Neural progenitor cell (in vitro differentiated cells): ENCODE measurements at regions not wholly inside any gene's neighbourhood (a gene's known extent, or its start where the extent isn't known, plus 50 kb on each side); places are given as distances from the start of the nearest gene placed in this dataset.
A peak's percentile ranks its signal among the peaks of the same experiment; 100 is the strongest.

Experiments used
- DNase-seq: peaks from one replicate; pipeline ENCODE4 v3.0.0-alpha.2; 2016; ENCODE audit warnings: low spot score
- H2AFZ ChIP-seq: fragments of 200-600 bp; sonication (generic); replicated peaks from 2 replicates; pipeline ENCODE4 v1.6.1; 2016; ENCODE audit warnings: antibody characterized with exemption
- H3F3A ChIP-seq: fragments of 200-600 bp; sonication (generic); 2 replicates; pipeline ENCODE4 v1.6.1; 2016; ENCODE audit warnings: antibody characterized with exemption, low read depth
- H3K27ac ChIP-seq: fragments of 200-600 bp; sonication (generic); 2 replicates; pipeline ENCODE4 v1.5.1; 2016; ENCODE audit warnings: mild to moderate bottlenecking
- H3K27me3 ChIP-seq: fragments of 200-600 bp; sonication (generic); 2 replicates; pipeline ENCODE4 v1.6.1; 2016; ENCODE audit warnings: mild to moderate bottlenecking, moderate library complexity
- H3K36me3 ChIP-seq: fragments of 200-600 bp; sonication (generic); 2 replicates; pipeline ENCODE4 v1.5.1; 2016
- H3K4me1 ChIP-seq: fragments of 200-600 bp; sonication (generic); 2 replicates; pipeline ENCODE4 v1.6.1; 2016; ENCODE audit warnings: mixed run types
- H3K4me2 ChIP-seq: fragments of 200-600 bp; sonication (generic); 2 replicates; pipeline ENCODE4 v1.6.1; 2016
- H3K4me3 ChIP-seq: fragments of 200-600 bp; sonication (generic); 2 replicates; pipeline ENCODE4 v1.5.1; 2016
- H3K79me2 ChIP-seq: fragments of 200-600 bp; sonication (generic); 2 replicates; pipeline ENCODE4 v1.6.1; 2016; ENCODE audit warnings: low read depth
- H3K9ac ChIP-seq: fragments of 200-600 bp; sonication (generic); 2 replicates; pipeline ENCODE4 v1.6.1; 2016
- H3K9me3 ChIP-seq: fragments of 200-600 bp; sonication (generic); 2 replicates; pipeline ENCODE4 v1.5.1; 2016; ENCODE audit warnings: low read depth
- H4K20me1 ChIP-seq: fragments of 200-600 bp; sonication (generic); 2 replicates; pipeline ENCODE4 v1.6.1; 2016; ENCODE audit warnings: low read depth
- H3K27ac Mint-ChIP-seq: 3 replicates; pipeline ENCODE4 v1.8.0; 2021; ENCODE audit warnings: mixed read lengths
- H3K27me3 Mint-ChIP-seq: 2 replicates; pipeline ENCODE4 v1.8.0; 2022; ENCODE audit warnings: low read depth, mild to moderate bottlenecking, inconsistent platforms, moderate library complexity, mixed read lengths; ENCODE audit not compliant: insufficient read depth
- H3K36me3 Mint-ChIP-seq: 3 replicates; pipeline ENCODE4 v1.8.0; 2021; ENCODE audit warnings: mixed read lengths
- H3K4me1 Mint-ChIP-seq: 3 replicates; pipeline ENCODE4 v1.8.0; 2021; ENCODE audit warnings: mixed read lengths
- H3K4me3 Mint-ChIP-seq: 3 replicates; pipeline ENCODE4 v1.8.0; 2021; ENCODE audit warnings: mild to moderate bottlenecking, moderate library complexity, mixed read lengths
- H3K9me3 Mint-ChIP-seq: 3 replicates; pipeline ENCODE4 v1.8.0; 2020; ENCODE audit warnings: mixed read lengths
- EZH2 ChIP-seq: fragments of 200-600 bp; sonication (generic); IDR thresholded peaks from 2 replicates; pipeline ENCODE4 v1.6.1; 2017; ENCODE audit warnings: antibody characterized with exemption, mild to moderate bottlenecking, moderate library complexity
- EZH2phosphoT487 ChIP-seq: fragments of 200-600 bp; sonication (generic); IDR thresholded peaks from 2 replicates; pipeline ENCODE4 v1.6.1; 2017; ENCODE audit warnings: antibody characterized with exemption
- TF ChIP-seq, protein P1 (sequence below): fragments of 200-600 bp; sonication (generic); IDR thresholded peaks from 2 replicates; pipeline ENCODE4 v1.5.1; 2017; ENCODE audit warnings: antibody characterized with exemption, mild to moderate bottlenecking

DNA sequence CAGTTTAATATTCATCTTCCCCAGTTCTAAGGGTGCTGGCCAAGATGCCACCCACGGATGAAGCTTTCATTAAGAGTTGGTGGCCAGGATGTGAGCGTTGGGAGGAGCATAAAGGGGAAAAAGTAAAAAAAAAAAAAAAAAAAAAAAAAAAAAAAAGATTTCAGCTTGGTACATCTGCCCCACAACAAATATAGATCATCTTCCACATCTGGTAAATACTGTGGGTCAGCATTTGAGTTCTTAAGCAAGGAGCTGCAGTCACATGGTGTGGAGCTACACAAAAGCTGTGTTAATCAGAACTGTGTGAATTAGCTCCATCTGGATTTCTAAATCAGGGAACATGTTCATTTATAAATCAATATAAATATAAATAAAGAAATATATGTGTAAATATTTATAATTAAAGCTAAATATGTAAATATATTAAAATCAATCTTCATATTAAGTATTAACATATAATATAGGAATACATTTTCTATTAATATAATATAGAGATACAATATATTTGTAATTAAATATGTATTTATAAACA, 262.3 kb downstream of the NUAK1 start:
- no peak overlapping the region for H3K4me3 ChIP-seq

DNA sequence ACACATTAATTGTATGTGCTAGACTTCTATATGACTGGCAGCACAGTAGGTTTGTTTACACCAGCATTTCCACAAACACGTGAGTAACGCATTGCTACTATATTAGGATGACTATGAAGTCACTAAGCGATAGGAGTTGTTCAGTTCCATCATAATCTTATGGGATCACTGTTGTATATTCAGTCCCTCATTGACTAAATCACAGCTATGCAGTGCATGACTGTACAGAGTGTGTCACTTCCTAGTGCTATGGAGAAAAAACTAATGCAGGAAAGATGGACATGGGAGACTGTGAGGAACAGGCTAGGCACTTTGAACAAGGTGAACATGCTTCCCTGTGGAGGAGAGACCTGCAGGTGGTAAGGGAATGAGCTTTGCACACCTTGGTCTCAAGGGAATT, 259.8 kb downstream of the NUAK1 start:
- no peak for DNase-seq
- TF ChIP-seq, protein P1, sequence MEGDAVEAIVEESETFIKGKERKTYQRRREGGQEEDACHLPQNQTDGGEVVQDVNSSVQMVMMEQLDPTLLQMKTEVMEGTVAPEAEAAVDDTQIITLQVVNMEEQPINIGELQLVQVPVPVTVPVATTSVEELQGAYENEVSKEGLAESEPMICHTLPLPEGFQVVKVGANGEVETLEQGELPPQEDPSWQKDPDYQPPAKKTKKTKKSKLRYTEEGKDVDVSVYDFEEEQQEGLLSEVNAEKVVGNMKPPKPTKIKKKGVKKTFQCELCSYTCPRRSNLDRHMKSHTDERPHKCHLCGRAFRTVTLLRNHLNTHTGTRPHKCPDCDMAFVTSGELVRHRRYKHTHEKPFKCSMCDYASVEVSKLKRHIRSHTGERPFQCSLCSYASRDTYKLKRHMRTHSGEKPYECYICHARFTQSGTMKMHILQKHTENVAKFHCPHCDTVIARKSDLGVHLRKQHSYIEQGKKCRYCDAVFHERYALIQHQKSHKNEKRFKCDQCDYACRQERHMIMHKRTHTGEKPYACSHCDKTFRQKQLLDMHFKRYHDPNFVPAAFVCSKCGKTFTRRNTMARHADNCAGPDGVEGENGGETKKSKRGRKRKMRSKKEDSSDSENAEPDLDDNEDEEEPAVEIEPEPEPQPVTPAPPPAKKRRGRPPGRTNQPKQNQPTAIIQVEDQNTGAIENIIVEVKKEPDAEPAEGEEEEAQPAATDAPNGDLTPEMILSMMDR, result no peak
- TF ChIP-seq EZH2phosphoT487 (no peak), EZH2 (no peak)

More for the DNA sequence above, 262.3 kb downstream of the NUAK1 start:
- Mint-ChIP-seq H3K27ac (peak overlapping the region; percentile 81), H3K4me1 (peaks cover 34% of the 10 kb centered on the region), H3K27me3 (peaks cover 4% of the 10 kb centered on the region), H3K36me3 (peaks cover 14% of the 10 kb centered on the region), H3K9me3 (peaks cover 13% of the 10 kb centered on the region), H3K4me3 (no peak overlapping the region)
- Histone ChIP-seq H3K27ac (no peak overlapping the region), H3F3A (peaks cover 12% of the 10 kb centered on the region), H3K27me3 (no peaks in the 10 kb centered on the region), H3K36me3 (no peaks in the 10 kb centered on the region), H4K20me1 (no peaks in the 10 kb centered on the region), H3K4me1 (peaks cover 21% of the 10 kb centered on the region), H2AFZ (no peak overlapping the region), H3K9ac (no peak overlapping the region), H3K4me2 (no peak overlapping the region), H3K9me3 (no peaks in the 10 kb centered on the region), H3K79me2 (no peaks in the 10 kb centered on the region)
- TF ChIP-seq EZH2 (no peak), EZH2phosphoT487 (no peak)
- TF ChIP-seq, protein P1, result no peak
- no peak for DNase-seq

DNA sequence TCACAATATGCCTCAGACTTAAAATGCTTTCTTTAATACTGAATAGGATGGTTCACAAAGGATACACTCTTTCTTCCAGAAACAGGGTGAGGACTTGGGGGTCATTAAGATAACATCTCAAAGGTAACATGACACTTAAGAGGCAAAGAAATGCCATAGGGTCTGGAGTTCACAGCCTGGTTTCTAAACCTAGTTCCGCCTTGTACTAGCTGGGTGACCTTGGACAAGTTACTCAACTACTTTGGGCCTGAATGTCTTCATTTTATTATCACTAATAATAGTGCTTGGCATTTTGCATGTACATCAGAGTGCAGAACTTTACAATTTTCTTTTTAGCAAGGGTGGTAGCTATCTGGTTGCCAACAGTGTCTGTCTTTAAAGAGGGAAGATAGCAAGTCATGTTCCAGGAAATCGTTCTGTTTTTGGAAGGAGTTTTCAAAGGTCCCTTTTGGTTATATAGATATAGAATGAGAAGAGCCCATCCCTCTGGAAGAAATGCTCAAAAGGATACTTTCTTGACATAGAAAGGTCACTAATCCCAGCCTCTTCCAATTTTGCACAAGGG, 257.8 kb downstream of the NUAK1 start:
- peaks cover 25% of the 10 kb centered on the region for H3K4me1 Mint-ChIP-seq
- H3K27ac ChIP-seq, result no peak overlapping the region

More for the DNA sequence above, 259.8 kb downstream of the NUAK1 start:
- Mint-ChIP-seq H3K9me3 (peaks cover 5% of the 10 kb centered on the region), H3K27me3 (peaks cover 4% of the 10 kb centered on the region), H3K27ac (peak overlapping the region; percentile 60), H3K4me1 (peaks cover 34% of the 10 kb centered on the region), H3K4me3 (no peak overlapping the region), H3K36me3 (peaks cover 6% of the 10 kb centered on the region)
- Histone ChIP-seq H3K27me3 (no peaks in the 10 kb centered on the region), H3K27ac (no peak overlapping the region), H3F3A (no peaks in the 10 kb centered on the region), H3K9me3 (no peaks in the 10 kb centered on the region), H3K9ac (no peak overlapping the region), H3K4me2 (no peak overlapping the region), H3K4me1 (peaks cover 16% of the 10 kb centered on the region), H3K4me3 (no peak overlapping the region), H3K79me2 (no peaks in the 10 kb centered on the region), H3K36me3 (no peaks in the 10 kb centered on the region), H4K20me1 (no peaks in the 10 kb centered on the region), H2AFZ (no peak overlapping the region)

More for the DNA sequence above, 257.8 kb downstream of the NUAK1 start:
- Mint-ChIP-seq H3K36me3 (peaks cover 12% of the 10 kb centered on the region), H3K4me3 (no peak overlapping the region), H3K9me3 (peaks cover 14% of the 10 kb centered on the region), H3K27me3 (peaks cover 4% of the 10 kb centered on the region), H3K27ac (no peak overlapping the region)
- no peaks in the 10 kb centered on the region for H3K79me2 ChIP-seq
- peaks cover 13% of the 10 kb centered on the region for H3K4me1 ChIP-seq
- no peaks in the 10 kb centered on the region for H3K27me3 ChIP-seq
- H3F3A ChIP-seq, result no peaks in the 10 kb centered on the region
- no peak overlapping the region for H2AFZ ChIP-seq
- no peak for DNase-seq
- H3K9me3 ChIP-seq, result no peaks in the 10 kb centered on the region
- no peak overlapping the region for H3K4me3 ChIP-seq
- H3K4me2 ChIP-seq, result no peak overlapping the region
- no peaks in the 10 kb centered on the region for H3K36me3 ChIP-seq
- TF ChIP-seq, protein P1, result no peak
- TF ChIP-seq EZH2phosphoT487 (no peak), EZH2 (no peak)
- H3K9ac ChIP-seq, result no peak overlapping the region
- H4K20me1 ChIP-seq, result no peaks in the 10 kb centered on the region
